ENCODE measurements at regions not wholly inside any gene's neighbourhood (a gene's known extent, or its start where the extent isn't known, plus 50 kb on each side); places are given as distances from the start of the nearest gene placed in this dataset.
A peak's percentile ranks its signal among the peaks of the same experiment; 100 is the strongest.

GRCh38 chr4:176921256-176921655 is 128.5 kb upstream of the VEGFC start:
- H3K27ac ChIP-seq: 0 out of 2 replicates have a peak overlapping the region, but pooled peaks have one; percentile 7
- H3K4me3 ChIP-seq: no peak overlapping the region
- DNase-seq (ENCODE audit: low read depth in 1 of 2, low spot score in 2 of 2): no peak
- peaks cover 7% of the 10 kb centered on the region for H3K4me1 ChIP-seq (replicated peaks)
- H3K9me3 ChIP-seq (replicated peaks): 0 out of 2 replicates have a peak, but pooled peaks cover 3% of the 10 kb centered on the region
- no peaks in the 10 kb centered on the region for H3K36me3 ChIP-seq
- H3K27me3 ChIP-seq (replicated peaks): no peaks in the 10 kb centered on the region

- no peak overlapping the region for H3K27ac ChIP-seq
- peaks cover 7% of the 10 kb centered on the region for H3K4me1 ChIP-seq (replicated peaks)
- H3K4me3 ChIP-seq: no peak overlapping the region
- H3K36me3 ChIP-seq: no peaks in the 10 kb centered on the region
- no peaks in the 10 kb centered on the region for H3K27me3 ChIP-seq (replicated peaks)
- no peak for DNase-seq (ENCODE audit: low read depth in 1 of 2, low spot score in 2 of 2)
- no peaks in the 10 kb centered on the region for H3K9me3 ChIP-seq (replicated peaks)
Observed at GRCh38 chr4:176924238-176924637, 131.5 kb upstream of the VEGFC start.

- peaks cover under 1% of the 10 kb centered on the region; the same call in 1 of the 2 replicates for H3K4me1 ChIP-seq (replicated peaks)
Observed at GRCh38 chr4:176925962-176926361, 133.2 kb upstream of the VEGFC start.

GRCh38 chr4:176927117-176927516 is 134.4 kb upstream of the VEGFC start:
- no peaks in the 10 kb centered on the region for H3K4me1 ChIP-seq (replicated peaks)
- H3K9me3 ChIP-seq (replicated peaks): no peaks in the 10 kb centered on the region
- H3K36me3 ChIP-seq: no peaks in the 10 kb centered on the region
- H3K27ac ChIP-seq: no peak overlapping the region
- no peaks in the 10 kb centered on the region for H3K27me3 ChIP-seq (replicated peaks)
- no peak for DNase-seq (ENCODE audit: low read depth in 1 of 2, low spot score in 2 of 2)
- H3K4me3 ChIP-seq: no peak overlapping the region

More at GRCh38 chr4:176925962-176926361, 133.2 kb upstream of the VEGFC start:
- DNase-seq (ENCODE audit: low read depth in 1 of 2, low spot score in 2 of 2): no peak
- Histone ChIP-seq H3K36me3 (no peaks in the 10 kb centered on the region), H3K27me3 (replicated peaks) (no peaks in the 10 kb centered on the region), H3K9me3 (replicated peaks) (no peaks in the 10 kb centered on the region), H3K4me3 (no peak overlapping the region), H3K27ac (no peak overlapping the region)

- DNase-seq (ENCODE audit: low read depth in 1 of 2, low spot score in 2 of 2): peak in 1 of 2 experiments; percentile 24
- H3K27ac ChIP-seq: no peak overlapping the region
- H3K4me1 ChIP-seq (replicated peaks): no peaks in the 10 kb centered on the region
- no peaks in the 10 kb centered on the region for H3K9me3 ChIP-seq (replicated peaks)
- no peaks in the 10 kb centered on the region for H3K27me3 ChIP-seq (replicated peaks)
- no peaks in the 10 kb centered on the region for H3K36me3 ChIP-seq
- no peak overlapping the region for H3K4me3 ChIP-seq
Observed at GRCh38 chr4:176927664-176928063, 134.9 kb upstream of the VEGFC start.

- no peak for DNase-seq (ENCODE audit: low read depth in 1 of 2, low spot score in 2 of 2)
- Histone ChIP-seq H3K36me3 (no peaks in the 10 kb centered on the region), H3K27ac (no peak overlapping the region), H3K4me3 (no peak overlapping the region), H3K4me1 (replicated peaks) (no peaks in the 10 kb centered on the region), H3K27me3 (replicated peaks) (no peaks in the 10 kb centered on the region), H3K9me3 (replicated peaks) (no peaks in the 10 kb centered on the region)
Observed at GRCh38 chr4:176939445-176939844, 146.7 kb upstream of the VEGFC start.

GRCh38 chr4:176945334-176945733 is 152.6 kb upstream of the VEGFC start:
- peak in 1 of 2 experiments; percentile 58 for DNase-seq (ENCODE audit: low read depth in 1 of 2, low spot score in 2 of 2)
- Histone ChIP-seq H3K27ac (no peak overlapping the region), H3K27me3 (replicated peaks) (no peaks in the 10 kb centered on the region), H3K9me3 (replicated peaks) (no peaks in the 10 kb centered on the region), H3K4me3 (no peak overlapping the region), H3K4me1 (replicated peaks) (peaks cover 14% of the 10 kb centered on the region), H3K36me3 (no peaks in the 10 kb centered on the region)

- Histone ChIP-seq H3K27ac (no peak overlapping the region), H3K4me3 (no peak overlapping the region)
- DNase-seq (ENCODE audit: low read depth in 1 of 2, low spot score in 2 of 2): no peak
Observed at GRCh38 chr4:176949029-176949428, 156.3 kb upstream of the VEGFC start.

GRCh38 chr4:176953021-176953420 is 160.3 kb upstream of the VEGFC start:
- Histone ChIP-seq H3K4me1 (replicated peaks) (peaks cover 5% of the 10 kb centered on the region; the same call in 1 of the 2 replicates), H3K9me3 (replicated peaks) (0 out of 2 replicates have a peak, but pooled peaks cover 4% of the 10 kb centered on the region), H3K27me3 (replicated peaks) (no peaks in the 10 kb centered on the region), H3K4me3 (no peak overlapping the region), H3K27ac (no peak overlapping the region), H3K36me3 (no peaks in the 10 kb centered on the region)
- DNase-seq (ENCODE audit: low read depth in 1 of 2, low spot score in 2 of 2): no peak

More at GRCh38 chr4:176949029-176949428, 156.3 kb upstream of the VEGFC start:
- H3K9me3 ChIP-seq (replicated peaks): no peaks in the 10 kb centered on the region
- peaks cover 14% of the 10 kb centered on the region for H3K4me1 ChIP-seq (replicated peaks)
- no peaks in the 10 kb centered on the region for H3K36me3 ChIP-seq
- no peaks in the 10 kb centered on the region for H3K27me3 ChIP-seq (replicated peaks)

- H3K4me1 ChIP-seq (replicated peaks): peaks cover 5% of the 10 kb centered on the region; the same call in 1 of the 2 replicates
- H3K27ac ChIP-seq: no peak overlapping the region
- no peak overlapping the region for H3K4me3 ChIP-seq
- H3K27me3 ChIP-seq (replicated peaks): no peaks in the 10 kb centered on the region
- H3K9me3 ChIP-seq (replicated peaks): 0 out of 2 replicates have a peak, but pooled peaks cover 4% of the 10 kb centered on the region
- no peaks in the 10 kb centered on the region for H3K36me3 ChIP-seq
- DNase-seq (ENCODE audit: low read depth in 1 of 2, low spot score in 2 of 2): no peak
Observed at GRCh38 chr4:176957353-176958118, 164.8 kb upstream of the VEGFC start.

- Histone ChIP-seq H3K27ac (no peak overlapping the region), H3K9me3 (replicated peaks) (0 out of 2 replicates have a peak, but pooled peaks cover 4% of the 10 kb centered on the region), H3K27me3 (replicated peaks) (no peaks in the 10 kb centered on the region), H3K4me3 (no peak overlapping the region), H3K36me3 (no peaks in the 10 kb centered on the region), H3K4me1 (replicated peaks) (peaks cover 5% of the 10 kb centered on the region; the same call in 1 of the 2 replicates)
- DNase-seq (ENCODE audit: low read depth in 1 of 2, low spot score in 2 of 2): no peak
Observed at GRCh38 chr4:176959980-176960379, 167.3 kb upstream of the VEGFC start.

GRCh38 chr4:176963121-176963520 is 170.4 kb upstream of the VEGFC start:
- H3K36me3 ChIP-seq: no peaks in the 10 kb centered on the region
- no peak overlapping the region for H3K4me3 ChIP-seq
- H3K27ac ChIP-seq: no peak overlapping the region
- no peaks in the 10 kb centered on the region for H3K27me3 ChIP-seq (replicated peaks)
- no peaks in the 10 kb centered on the region for H3K9me3 ChIP-seq (replicated peaks)
- DNase-seq (ENCODE audit: low read depth in 1 of 2, low spot score in 2 of 2): no peak
- H3K4me1 ChIP-seq (replicated peaks): no peaks in the 10 kb centered on the region

GRCh38 chr4:176964116-176964691 is 171.5 kb upstream of the VEGFC start:
- Histone ChIP-seq H3K27ac (no peak overlapping the region), H3K4me1 (replicated peaks) (no peaks in the 10 kb centered on the region), H3K27me3 (replicated peaks) (no peaks in the 10 kb centered on the region), H3K9me3 (replicated peaks) (no peaks in the 10 kb centered on the region), H3K36me3 (no peaks in the 10 kb centered on the region), H3K4me3 (no peak overlapping the region)
- DNase-seq (ENCODE audit: low read depth in 1 of 2, low spot score in 2 of 2): no peak

GRCh38 chr4:176967586-176967985 is 174.9 kb upstream of the VEGFC start:
- no peaks in the 10 kb centered on the region for H3K4me1 ChIP-seq (replicated peaks)

More at GRCh38 chr4:176967586-176967985, 174.9 kb upstream of the VEGFC start:
- H3K9me3 ChIP-seq (replicated peaks): no peaks in the 10 kb centered on the region
- DNase-seq (ENCODE audit: low read depth in 1 of 2, low spot score in 2 of 2): no peak
- H3K36me3 ChIP-seq: no peaks in the 10 kb centered on the region
- H3K27ac ChIP-seq: no peak overlapping the region
- no peak overlapping the region for H3K4me3 ChIP-seq
- no peaks in the 10 kb centered on the region for H3K27me3 ChIP-seq (replicated peaks)

All from SJSA1 (cell line).